ENCODE measurements at regions not wholly inside any gene's neighbourhood (a gene's known extent, or its start where the extent isn't known, plus 50 kb on each side); places are given as distances from the start of the nearest gene placed in this dataset.

DNA sequence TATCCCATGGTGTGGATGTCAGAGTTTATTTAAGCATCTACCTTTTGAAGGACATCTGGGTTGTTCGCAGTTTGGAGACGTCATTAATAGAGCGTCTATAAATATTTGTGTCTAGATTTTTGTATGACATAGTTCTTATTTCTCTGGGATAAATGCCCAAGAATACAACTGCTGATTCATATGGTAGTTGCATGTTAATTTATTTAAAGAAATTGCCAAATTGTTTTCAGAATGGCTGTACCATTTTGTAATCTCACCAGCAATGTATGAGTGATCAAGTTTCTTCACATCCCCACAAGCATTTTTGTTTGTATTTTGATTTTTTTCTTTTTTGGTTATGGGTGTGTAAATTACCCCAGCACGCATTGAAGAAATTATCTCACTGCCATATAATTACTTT lies 656.9 kb downstream of the NTRK3 start:
- no peaks in the 10 kb centered on the region for H3K9me3 ChIP-seq
- no peak for DNase-seq
- no peak for TF ChIP-seq EP300 (IDR thresholded peaks at IDR 0.05)
- no peak for TF ChIP-seq POLR2AphosphoS5 (IDR thresholded peaks at IDR 0.05)
- no peak for TF ChIP-seq POLR2A (IDR thresholded peaks at IDR 0.05)
- TF ChIP-seq, protein P1, sequence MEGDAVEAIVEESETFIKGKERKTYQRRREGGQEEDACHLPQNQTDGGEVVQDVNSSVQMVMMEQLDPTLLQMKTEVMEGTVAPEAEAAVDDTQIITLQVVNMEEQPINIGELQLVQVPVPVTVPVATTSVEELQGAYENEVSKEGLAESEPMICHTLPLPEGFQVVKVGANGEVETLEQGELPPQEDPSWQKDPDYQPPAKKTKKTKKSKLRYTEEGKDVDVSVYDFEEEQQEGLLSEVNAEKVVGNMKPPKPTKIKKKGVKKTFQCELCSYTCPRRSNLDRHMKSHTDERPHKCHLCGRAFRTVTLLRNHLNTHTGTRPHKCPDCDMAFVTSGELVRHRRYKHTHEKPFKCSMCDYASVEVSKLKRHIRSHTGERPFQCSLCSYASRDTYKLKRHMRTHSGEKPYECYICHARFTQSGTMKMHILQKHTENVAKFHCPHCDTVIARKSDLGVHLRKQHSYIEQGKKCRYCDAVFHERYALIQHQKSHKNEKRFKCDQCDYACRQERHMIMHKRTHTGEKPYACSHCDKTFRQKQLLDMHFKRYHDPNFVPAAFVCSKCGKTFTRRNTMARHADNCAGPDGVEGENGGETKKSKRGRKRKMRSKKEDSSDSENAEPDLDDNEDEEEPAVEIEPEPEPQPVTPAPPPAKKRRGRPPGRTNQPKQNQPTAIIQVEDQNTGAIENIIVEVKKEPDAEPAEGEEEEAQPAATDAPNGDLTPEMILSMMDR (IDR thresholded peaks at IDR 0.05), result no peak
- no peak overlapping the region for H3K27ac ChIP-seq
- no peaks in the 10 kb centered on the region for H3K4me1 ChIP-seq
- intact Hi-C loops (cut with DNase I; ENCODE audit: low total_unique reads), result no loop called here
- no peaks in the 10 kb centered on the region for H3K27me3 ChIP-seq
- WGBS, 5 donors, result 81 to 89% (median 87%) methylated on average over 4 of the region's 4 CpGs
- H3K4me3 ChIP-seq, result no peak overlapping the region
- no peaks in the 10 kb centered on the region for H3K36me3 ChIP-seq

DNA sequence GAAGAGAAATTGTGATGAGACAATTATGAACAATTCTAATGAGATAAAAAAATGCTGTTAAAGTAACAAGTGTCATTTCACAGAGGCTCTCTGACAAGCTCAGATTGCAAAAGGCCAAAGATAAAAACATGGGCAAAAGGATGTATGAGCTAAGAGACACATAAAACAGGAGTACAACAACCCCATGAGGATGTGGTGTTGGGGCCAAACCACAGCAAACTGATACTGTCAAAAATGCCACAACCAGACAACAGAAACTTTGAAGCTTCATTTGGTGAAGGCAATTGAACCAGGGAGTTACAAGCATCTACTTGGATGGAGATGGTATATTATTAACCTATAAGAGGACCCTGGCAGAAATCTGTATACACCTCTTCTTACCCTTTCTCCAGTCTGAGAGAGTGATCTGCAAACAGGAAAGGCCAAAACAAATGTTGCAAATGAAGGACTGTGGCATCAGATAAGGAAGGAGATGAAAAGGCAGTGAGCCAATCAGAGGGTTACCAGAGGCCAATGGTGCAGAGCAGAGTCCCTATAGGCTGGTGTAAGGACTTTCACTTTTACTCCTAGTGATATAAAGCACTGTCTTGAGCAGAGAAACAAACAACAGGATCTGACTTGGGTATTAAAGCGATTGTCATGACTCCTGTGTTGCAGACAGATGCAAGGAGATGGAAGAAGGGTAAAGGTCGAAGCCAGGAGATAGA lies 659.0 kb downstream of the NTRK3 start:
- WGBS, 5 donors, result 42 to 76% (median 58%) methylated on average over 2 of the region's 2 CpGs
- Histone ChIP-seq H3K27me3 (no peaks in the 10 kb centered on the region), H3K4me1 (no peaks in the 10 kb centered on the region), H3K4me3 (no peak overlapping the region), H3K9me3 (peaks cover 0 to 9% (median 6%) of the 10 kb centered on the region in 4 donors), H3K27ac (no peak overlapping the region), H3K36me3 (no peaks in the 10 kb centered on the region)
- intact Hi-C loops (cut with DNase I; ENCODE audit: low total_unique reads), result no loop called here
- no peak for DNase-seq
- TF ChIP-seq POLR2A (IDR thresholded peaks at IDR 0.05) (no peak), EP300 (IDR thresholded peaks at IDR 0.05) (no peak), POLR2AphosphoS5 (IDR thresholded peaks at IDR 0.05) (no peak)
- TF ChIP-seq, protein P1 (IDR thresholded peaks at IDR 0.05), result no peak

DNA sequence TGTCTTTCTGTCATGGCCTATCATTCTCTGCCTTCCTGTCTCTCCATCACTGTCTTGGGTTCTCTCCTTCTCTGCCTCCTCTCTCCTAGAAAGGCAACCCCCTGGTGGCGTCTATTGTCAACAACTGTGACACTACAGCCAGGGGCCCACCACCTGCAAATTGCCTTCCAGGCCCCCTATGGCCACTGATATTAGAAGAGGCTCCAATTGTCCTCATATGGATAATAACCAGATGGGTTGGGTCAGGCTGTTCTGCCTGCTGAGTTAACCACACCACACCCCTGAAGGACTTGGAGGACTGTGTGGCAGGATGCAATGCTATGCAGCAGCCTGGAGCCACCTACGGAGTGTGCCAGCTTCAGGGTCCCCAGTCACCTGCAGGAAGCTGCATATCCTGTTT lies 665.0 kb downstream of the NTRK3 start:
- H3K27ac ChIP-seq, result no peak overlapping the region
- TF ChIP-seq POLR2A (IDR thresholded peaks at IDR 0.05) (no peak), EP300 (IDR thresholded peaks at IDR 0.05) (no peak), POLR2AphosphoS5 (IDR thresholded peaks at IDR 0.05) (no peak)
- TF ChIP-seq, protein P1 (IDR thresholded peaks at IDR 0.05), result no peak
- H3K27me3 ChIP-seq, result no peaks in the 10 kb centered on the region
- WGBS, 5 donors, result 54 to 82% (median 67%) methylated on average over 2 of the region's 2 CpGs
- DNase-seq, result no peak
- peaks cover 0 to 9% (median 6%) of the 10 kb centered on the region in 4 donors for H3K9me3 ChIP-seq
- no peaks in the 10 kb centered on the region for H3K36me3 ChIP-seq
- intact Hi-C loops (cut with DNase I; ENCODE audit: low total_unique reads), result no loop called here
- H3K4me1 ChIP-seq, result no peaks in the 10 kb centered on the region
- no peak overlapping the region for H3K4me3 ChIP-seq

DNA sequence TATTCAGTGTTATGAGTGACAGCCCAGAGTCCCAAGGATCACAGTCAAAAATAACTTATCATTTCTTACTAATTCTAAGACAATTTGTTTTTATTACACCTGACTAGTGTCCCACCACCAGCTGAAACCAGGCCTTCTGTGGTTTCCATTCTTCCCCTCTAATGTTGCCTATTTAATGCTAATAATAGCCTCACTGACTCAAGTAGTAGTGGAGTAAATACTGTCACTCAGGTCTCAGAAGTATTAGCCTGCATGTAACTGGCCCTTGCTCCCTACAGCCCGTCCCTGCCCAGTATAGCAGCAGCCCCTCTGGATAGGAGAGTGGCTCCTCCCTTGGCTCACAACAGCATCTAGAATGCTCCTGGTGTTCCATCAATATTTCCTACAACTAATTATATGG lies 665.5 kb downstream of the NTRK3 start:
- no peak for DNase-seq
- H3K4me1 ChIP-seq, result no peaks in the 10 kb centered on the region
- peaks cover 0 to 9% (median 6%) of the 10 kb centered on the region in 4 donors for H3K9me3 ChIP-seq
- TF ChIP-seq POLR2A (IDR thresholded peaks at IDR 0.05) (no peak), POLR2AphosphoS5 (IDR thresholded peaks at IDR 0.05) (no peak), EP300 (IDR thresholded peaks at IDR 0.05) (no peak)
- TF ChIP-seq, protein P1 (IDR thresholded peaks at IDR 0.05), result no peak
- H3K27ac ChIP-seq, result no peak overlapping the region
- H3K27me3 ChIP-seq, result no peaks in the 10 kb centered on the region
- intact Hi-C loops (cut with DNase I; ENCODE audit: low total_unique reads), result no loop called here
- H3K36me3 ChIP-seq, result no peaks in the 10 kb centered on the region
- 42 to 83% (median 79%) methylated on average over 1 of the region's 1 CpG for WGBS, 5 donors
- no peak overlapping the region for H3K4me3 ChIP-seq
